Heart right ventricle (tissue), 16 donors: ENCODE measurements at regions not wholly inside any gene's neighbourhood (a gene's known extent, or its start where the extent isn't known, plus 50 kb on each side); places are given as distances from the start of the nearest gene placed in this dataset.

Experiments
- ATAC-seq, 8 donors: fragments of 200-7000 bp; cut with Tn5 transposase; one replicate each; pipeline ENCODE4 v1.9.1; 2020; ENCODE audit warnings: mild to moderate bottlenecking in 8 of 8, moderate library complexity in 8 of 8, moderate number of reproducible peaks in 1 of 8
- DNase-seq, 2 donors: peaks; one replicate each; pipeline ENCODE4 v3.0.0-alpha.2; 2020
- H3K27ac ChIP-seq, 10 donors: fragments of 200-600 bp; sonication (generic) in 2 of 10; one replicate each; pipeline versions ENCODE4 v1.5.0 to v1.8.0; 2020 to 2022; ENCODE audit warnings: mild to moderate bottlenecking in 3 of 10
- H3K27me3 ChIP-seq, 7 donors: fragments of 200-600 bp; one replicate each; pipeline ENCODE4 v1.8.0; 2021 to 2022; ENCODE audit warnings: mild to moderate bottlenecking in 2 of 7
- H3K36me3 ChIP-seq, 9 donors: fragments of 200-600 bp; sonication (generic) in 1 of 9; one replicate each; pipeline versions ENCODE4 v1.5.0 to v1.8.0; 2020 to 2022; ENCODE audit warnings: mild to moderate bottlenecking in 2 of 9
- H3K4me1 ChIP-seq, 9 donors: fragments of 200-600 bp; sonication (generic) in 1 of 9; one replicate each; pipeline versions ENCODE4 v1.5.0 to v1.8.0; 2020 to 2022; ENCODE audit warnings: mild to moderate bottlenecking in 4 of 9
- H3K4me3 ChIP-seq, 10 donors: fragments of 200-600 bp; sonication (generic) in 2 of 10; one replicate each; pipeline versions ENCODE4 v1.5.0 to v1.8.0; 2020 to 2022; ENCODE audit warnings: mild to moderate bottlenecking in 7 of 10, moderate library complexity in 2 of 10
- H3K9me3 ChIP-seq, 11 donors: fragments of 200-600 bp in 10 of 11; sonication (generic) in 2 of 11; one replicate each; pipeline versions ENCODE4 v1.5.0 to v1.8.0; 2013 to 2022; ENCODE audit warnings: mild to moderate bottlenecking in 2 of 11, control low read depth in 1 of 11, moderate library complexity in 1 of 11
- CTCF ChIP-seq, 9 donors: fragments of 200-600 bp; sonication (generic) in 2 of 9; IDR thresholded peaks; one replicate each; pipeline versions ENCODE4 v1.5.0 to v1.8.0; 2021 to 2022; ENCODE audit warnings: antibody characterized with exemption in 9 of 9, mild to moderate bottlenecking in 5 of 9, moderate library complexity in 1 of 9
- WGBS, 2 donors: extraction: QIAGEN DNeasy Blood & Tissue Kit; methylation state at CpG; one replicate each; pipeline ENCODE4 v1.1.7; 2013; ENCODE audit warnings: inconsistent platforms in 1 of 2; 5-methylcytosine and 5-hydroxymethylcytosine counted together
- intact Hi-C, 10 donors: fragments of 100-400 bp; cut with DNase I; formaldehyde crosslinking; loops; one replicate each; pipeline versions ENCODE4 v1.11.1 to v1.14.2; 2022
- donor health status: Arrhythmogenic right ventricular cardiomyopathy.
- donor health status: ischemic (EF 13 %, LVEDD 7.1; RV severe dilation, severe dysfunction).
- donor health status: healthy with polysubstance abuse.
- donor health status: DM: no; HTN: yes; CAD: no.
- donor health status: DM: no; HTN: no; CAD: no.
- donor health status: ischemic (EF 25% LVEDD 6.9; RV normal size, moderate dysfunction).
- donor health status: ischemic (EF 25% LVEDD 5.7; RV mildly dilated, moderate dysfunction).
- donor health status: healthy.
- donor health status: DM: yes; HTN: yes; CAD: no.
- donor health status: Ischemic cardiomyopathy.
- donor health status: ischemic (EF 35%, LVEDD 5.7; RV mildly dilated, moderate dysfunction).
- donor health status: nonischemic (EF 11% LVEDD 7.7; RV severe dilation, severe dysfunction).
- donor health status: DM: yes; HTN: yes; CAD: no.
- donor health status: PGD.
- donor health status: ischemic (EF 29% LVEDD 5.4; RV normal size, mild dysfunction).
- donor health status: nonischemic (EF 23%, LVEDD 6.1; RV moderate dilation, normal function).

DNA sequence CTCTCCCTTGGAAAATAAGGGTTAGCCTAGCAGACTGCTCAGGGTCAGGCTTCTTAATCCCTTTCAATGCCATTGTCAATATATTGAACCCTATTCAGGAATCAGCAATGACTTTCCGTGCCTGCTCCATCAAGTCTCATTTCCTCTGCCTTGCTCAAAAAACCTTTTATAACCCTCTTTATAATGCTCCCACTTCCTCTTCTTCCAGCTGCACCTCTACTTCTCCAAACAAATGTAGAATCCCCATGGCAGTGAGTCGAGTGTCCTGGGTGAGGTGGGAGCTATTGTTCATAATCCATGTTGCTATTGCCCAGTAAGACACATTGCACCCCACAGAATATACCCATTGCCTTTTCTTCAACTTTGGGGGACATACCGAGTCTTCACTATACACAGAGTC lies 58.6 kb downstream of the OLIG1 start:
- WGBS, 2 donors, result 56 to 58% methylated on average over 3 of the region's 3 CpGs
- intact Hi-C loops, result loop anchor here in 9 of 10 donors (2.0 to 10.0 kb wide), 10 partner anchors 114 to 294 kb away; no protein-coding TSS in a partner anchor
- Histone ChIP-seq H3K27me3 (peaks cover 0 to 67% (median 39%) of the 10 kb centered on the region in 7 donors), H3K9me3 (no peaks in the 10 kb centered on the region), H3K36me3 (no peaks in the 10 kb centered on the region), H3K4me3 (no peak overlapping the region), H3K4me1 (peaks cover 0 to 13% (median 5%) of the 10 kb centered on the region in 9 donors), H3K27ac (no peak overlapping the region)
- no peak for TF ChIP-seq CTCF (IDR thresholded peaks at IDR 0.05)
- DNase-seq (no peak), ATAC-seq (no peak)

GRCh38 chr21:33132054-33132453 lies 62.1 kb downstream of the OLIG1 start:
- Histone ChIP-seq H3K27me3 (peaks cover 0 to 71% (median 38%) of the 10 kb centered on the region in 7 donors), H3K36me3 (no peaks in the 10 kb centered on the region), H3K4me1 (peaks cover 0 to 8% (median 5%) of the 10 kb centered on the region in 9 donors), H3K4me3 (no peak overlapping the region), H3K9me3 (no peaks in the 10 kb centered on the region), H3K27ac (no peak overlapping the region)
- intact Hi-C loops, result no loop called here
- DNase-seq (no peak), ATAC-seq (no peak)
- WGBS, 2 donors, result 87 to 94% methylated on average over 3 of the region's 3 CpGs
- no peak for TF ChIP-seq CTCF (IDR thresholded peaks at IDR 0.05)

GRCh38 chr21:33133892-33134291 lies 64.0 kb downstream of the OLIG1 start:
- H3K36me3 ChIP-seq, result no peaks in the 10 kb centered on the region
- ATAC-seq, result no peak
- DNase-seq, result no peak
- TF ChIP-seq CTCF (IDR thresholded peaks at IDR 0.05), result no peak
- no peak overlapping the region for H3K27ac ChIP-seq
- H3K4me3 ChIP-seq, result no peak overlapping the region
- no peaks in the 10 kb centered on the region for H3K4me1 ChIP-seq
- peaks cover 0 to 55% (median 27%) of the 10 kb centered on the region in 7 donors for H3K27me3 ChIP-seq
- WGBS, 2 donors, result 22 to 25% methylated on average over 6 of the region's 6 CpGs
- intact Hi-C loops, result no loop called here
- H3K9me3 ChIP-seq, result no peaks in the 10 kb centered on the region

- DNase-seq, result no peak
- intact Hi-C loops, result no loop called here
- Histone ChIP-seq H3K36me3 (no peaks in the 10 kb centered on the region), H3K4me1 (no peaks in the 10 kb centered on the region), H3K27ac (no peak overlapping the region), H3K4me3 (no peak overlapping the region), H3K27me3 (peaks cover 0 to 54% (median 16%) of the 10 kb centered on the region in 7 donors), H3K9me3 (no peaks in the 10 kb centered on the region)
- no peak for ATAC-seq
- no peak for TF ChIP-seq CTCF (IDR thresholded peaks at IDR 0.05)
- 85 to 87% methylated on average over 8 of the region's 8 CpGs for WGBS, 2 donors
Measured at GRCh38 chr21:33135925-33136324, 66.0 kb downstream of the OLIG1 start.
